GM06990 (cell line): ENCODE measurements at regions not wholly inside any gene's neighbourhood (a gene's known extent, or its start where the extent isn't known, plus 50 kb on each side); places are given as distances from the start of the nearest gene placed in this dataset.
"Not testable (repeated sequence)": the region's sequence is repeated elsewhere in the genome, so short reads cannot be mapped to it uniquely, and the experiment has no call there.

Source experiments
- DNase-seq: peaks from one replicate; pipeline ENCODE4 v3.0.0-alpha.2; 2011; ENCODE audit not compliant: insufficient read length; ENCODE audit errors: extremely low read depth
- H3K27me3 ChIP-seq: replicated peaks from 2 replicates; pipeline ENCODE4 v1.6.0; 2011; ENCODE audit warnings: low read length; ENCODE audit not compliant: control insufficient read depth, insufficient read depth
- H3K36me3 ChIP-seq: 2 replicates; pipeline ENCODE4 v1.5.1; 2011; ENCODE audit warnings: low read length; ENCODE audit not compliant: control insufficient read depth, insufficient read depth
- H3K4me3 ChIP-seq: replicated peaks from 2 replicates; pipeline ENCODE4 v1.5.1; 2011; ENCODE audit warnings: low read depth, mild to moderate bottlenecking, control low read depth, low read length
- CTCF ChIP-seq: IDR thresholded peaks from 2 replicates; pipeline ENCODE4 v1.5.1; 2011; ENCODE audit warnings: low read length, control low read depth, mild to moderate bottlenecking, inconsistent platforms; ENCODE audit not compliant: insufficient read depth, poor library complexity, severe bottlenecking

GRCh38 chr15:69568173-69569009 is 115.8 kb downstream of the RPLP1 start:
- no peak for TF ChIP-seq CTCF
- no peak for DNase-seq
- no peak overlapping the region for H3K4me3 ChIP-seq
- no peaks in the 10 kb centered on the region for H3K36me3 ChIP-seq
- no peaks in the 10 kb centered on the region; the same call in none of the 2 replicates for H3K27me3 ChIP-seq

DNA sequence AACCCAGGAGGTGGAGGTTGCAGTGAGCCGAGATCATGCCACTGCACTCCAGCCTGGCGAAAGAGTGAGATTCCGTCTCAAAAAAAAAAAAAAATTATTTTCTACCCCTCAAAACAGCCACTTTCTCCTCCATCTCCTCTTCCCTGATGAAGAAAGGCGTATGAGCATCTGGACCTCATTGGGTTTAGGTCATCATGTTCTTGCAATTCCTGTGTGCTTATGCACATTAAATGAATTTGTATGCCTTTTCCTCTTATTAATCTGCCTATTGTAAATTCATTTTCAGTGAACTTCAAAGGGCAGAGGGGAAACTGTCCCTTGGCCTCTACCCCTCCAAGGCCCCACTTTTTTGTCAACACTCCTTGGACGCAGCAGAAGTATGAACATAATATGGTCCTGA is 117.8 kb downstream of the RPLP1 start:
- no peaks in the 10 kb centered on the region for H3K36me3 ChIP-seq
- TF ChIP-seq CTCF = no peak
- DNase-seq = no peak
- H3K4me3 ChIP-seq = no peak overlapping the region
- no peaks in the 10 kb centered on the region; the same call in none of the 2 replicates for H3K27me3 ChIP-seq

- Histone ChIP-seq H3K27me3 (no peaks in the 10 kb centered on the region; the same call in none of the 2 replicates), H3K36me3 (no peaks in the 10 kb centered on the region), H3K4me3 (no peak overlapping the region)
- no peak for TF ChIP-seq CTCF
- DNase-seq = no peak
These were observed 118.4 kb downstream of the RPLP1 start for GRCh38 chr15:69570997-69571396.

- H3K27me3 ChIP-seq = not testable (repeated sequence)
These were observed 120.7 kb downstream of the RPLP1 start for GRCh38 chr15:69573278-69573677.

GRCh38 chr15:69573815-69574475 is 121.3 kb downstream of the RPLP1 start:
- no peaks in the 10 kb centered on the region for H3K36me3 ChIP-seq
- DNase-seq = peak; percentile 13
- no peak for TF ChIP-seq CTCF
- no peaks in the 10 kb centered on the region; the same call in 1 of the 2 replicates for H3K27me3 ChIP-seq
- no peak overlapping the region for H3K4me3 ChIP-seq

More at GRCh38 chr15:69573278-69573677, 120.7 kb downstream of the RPLP1 start:
- not testable (repeated sequence) for DNase-seq, H3K36me3 ChIP-seq, H3K4me3 ChIP-seq

- TF ChIP-seq CTCF = no peak
- DNase-seq = no peak
- H3K36me3 ChIP-seq = no peaks in the 10 kb centered on the region
- H3K27me3 ChIP-seq = no peaks in the 10 kb centered on the region; the same call in 1 of the 2 replicates
- no peak overlapping the region for H3K4me3 ChIP-seq
These were observed 121.9 kb downstream of the RPLP1 start for GRCh38 chr15:69574506-69574905.
